Gastrocnemius medialis (tissue), 4 donors: ENCODE measurements at regions not wholly inside any gene's neighbourhood (a gene's known extent, or its start where the extent isn't known, plus 50 kb on each side); places are given as distances from the start of the nearest gene placed in this dataset.

ENCODE experiments used
- POLR2A ChIP-seq, 2 donors: fragments of 450-650 bp; IDR thresholded peaks; one replicate each; pipeline ENCODE4 v1.6.1; 2017; ENCODE audit warnings: antibody characterized with exemption in 2 of 2, mild to moderate bottlenecking in 2 of 2, moderate library complexity in 2 of 2
- TF ChIP-seq, protein P1 (sequence below), 5 experiments: fragments of 450-650 bp in 3 of 5; fragments of 200-600 bp in 2 of 5; sonication (generic) in 2 of 5; IDR thresholded peaks in 4 of 5; conservative IDR thresholded peaks in 1 of 5; 1 replicate in 4 of 5; 2 replicates in 1 of 5; pipeline ENCODE4 v1.5.1; 2016 to 2019; ENCODE audit warnings: antibody characterized with exemption in 5 of 5, mild to moderate bottlenecking in 3 of 5, moderate library complexity in 3 of 5

DNA sequence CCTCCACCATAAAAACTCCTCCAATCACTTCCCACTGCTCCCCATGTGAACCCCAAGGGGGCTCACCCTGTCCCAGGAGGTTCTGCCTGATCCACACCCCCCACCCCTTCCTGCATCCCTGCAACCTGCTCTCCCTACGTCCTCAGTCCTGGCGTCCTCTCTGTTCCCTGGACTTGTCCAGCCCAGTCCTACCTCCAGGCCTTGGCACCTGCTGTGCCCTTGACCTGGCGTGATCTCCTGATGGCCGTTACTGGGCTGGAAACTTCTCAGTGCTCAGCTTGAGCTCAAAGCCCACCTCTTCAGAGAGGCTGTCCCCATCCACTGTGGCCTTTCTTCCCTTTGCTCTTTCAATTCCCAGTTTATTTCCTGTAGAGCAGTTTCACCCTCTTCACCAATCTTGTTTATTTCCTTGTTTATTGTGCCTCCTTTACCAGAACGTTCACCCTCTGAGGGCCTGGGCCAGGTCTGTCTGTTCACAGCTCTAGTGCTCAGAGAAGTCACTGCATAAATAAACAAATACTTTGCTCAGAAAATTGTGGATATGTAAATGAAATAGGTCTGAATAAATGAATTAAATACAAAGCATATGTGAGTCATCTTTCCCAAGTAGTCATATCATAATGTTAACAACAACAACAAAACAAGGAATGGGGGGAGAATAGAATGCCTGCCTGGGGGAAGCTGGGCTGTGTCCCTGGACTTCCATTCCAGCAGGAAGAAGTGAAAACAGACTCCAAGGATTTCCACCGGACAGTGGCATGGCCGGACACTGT is 175.7 kb upstream of the SULF2 start:
- TF ChIP-seq, protein P1, sequence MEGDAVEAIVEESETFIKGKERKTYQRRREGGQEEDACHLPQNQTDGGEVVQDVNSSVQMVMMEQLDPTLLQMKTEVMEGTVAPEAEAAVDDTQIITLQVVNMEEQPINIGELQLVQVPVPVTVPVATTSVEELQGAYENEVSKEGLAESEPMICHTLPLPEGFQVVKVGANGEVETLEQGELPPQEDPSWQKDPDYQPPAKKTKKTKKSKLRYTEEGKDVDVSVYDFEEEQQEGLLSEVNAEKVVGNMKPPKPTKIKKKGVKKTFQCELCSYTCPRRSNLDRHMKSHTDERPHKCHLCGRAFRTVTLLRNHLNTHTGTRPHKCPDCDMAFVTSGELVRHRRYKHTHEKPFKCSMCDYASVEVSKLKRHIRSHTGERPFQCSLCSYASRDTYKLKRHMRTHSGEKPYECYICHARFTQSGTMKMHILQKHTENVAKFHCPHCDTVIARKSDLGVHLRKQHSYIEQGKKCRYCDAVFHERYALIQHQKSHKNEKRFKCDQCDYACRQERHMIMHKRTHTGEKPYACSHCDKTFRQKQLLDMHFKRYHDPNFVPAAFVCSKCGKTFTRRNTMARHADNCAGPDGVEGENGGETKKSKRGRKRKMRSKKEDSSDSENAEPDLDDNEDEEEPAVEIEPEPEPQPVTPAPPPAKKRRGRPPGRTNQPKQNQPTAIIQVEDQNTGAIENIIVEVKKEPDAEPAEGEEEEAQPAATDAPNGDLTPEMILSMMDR (IDR thresholded peaks at IDR 0.05 in 4 of 5, conservative IDR thresholded peaks at IDR 0.05 in 1 of 5): no peak
- no peak for TF ChIP-seq POLR2A (IDR thresholded peaks at IDR 0.05)
